ENCODE measurements at regions not wholly inside any gene's neighbourhood (a gene's known extent, or its start where the extent isn't known, plus 50 kb on each side); places are given as distances from the start of the nearest gene placed in this dataset.

DNA sequence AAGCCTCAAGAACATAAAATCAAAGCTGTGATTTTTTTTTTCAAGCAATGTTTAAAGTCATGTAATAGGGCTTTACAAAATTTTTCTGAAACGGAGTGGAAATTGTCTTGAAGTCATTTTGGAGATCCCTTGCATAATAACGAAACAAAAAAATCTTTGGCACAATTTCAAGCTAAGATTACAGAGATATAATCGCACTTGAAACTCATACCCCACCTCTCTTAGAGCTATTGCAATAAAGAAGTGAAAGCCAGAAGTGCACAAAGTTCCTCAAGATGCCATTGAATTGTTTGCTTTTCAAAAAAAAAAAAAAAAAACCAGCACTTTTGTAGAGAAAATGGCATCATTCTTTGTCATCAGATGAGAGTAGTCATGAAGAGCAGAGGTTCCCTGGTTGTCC lies 152.3 kb downstream of the PAX3 start:
- in situ Hi-C loops (cut with MboI; ENCODE audit: low sequenced_read_pairs), result no loop called here

DNA sequence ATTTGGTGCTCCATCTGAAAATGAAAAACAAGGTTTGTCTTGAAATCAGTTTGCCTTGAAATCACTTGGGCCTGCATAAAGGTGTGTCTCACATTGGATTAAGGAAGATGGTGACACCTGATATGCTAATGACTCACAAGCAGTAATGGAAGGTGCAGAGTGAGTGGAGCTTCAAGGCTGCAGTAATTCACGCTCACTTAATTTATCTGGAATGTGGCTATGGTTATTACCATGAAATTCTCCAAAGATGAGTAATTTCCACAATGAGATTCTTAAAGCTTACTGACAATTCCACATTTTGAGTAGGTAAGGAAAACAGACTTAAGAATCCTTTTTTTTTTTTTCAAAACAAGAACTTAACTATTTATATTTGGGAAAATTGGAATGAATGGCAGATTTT lies 156.8 kb downstream of the PAX3 start:
- in situ Hi-C loops (cut with MboI; ENCODE audit: low sequenced_read_pairs), result no loop called here

DNA sequence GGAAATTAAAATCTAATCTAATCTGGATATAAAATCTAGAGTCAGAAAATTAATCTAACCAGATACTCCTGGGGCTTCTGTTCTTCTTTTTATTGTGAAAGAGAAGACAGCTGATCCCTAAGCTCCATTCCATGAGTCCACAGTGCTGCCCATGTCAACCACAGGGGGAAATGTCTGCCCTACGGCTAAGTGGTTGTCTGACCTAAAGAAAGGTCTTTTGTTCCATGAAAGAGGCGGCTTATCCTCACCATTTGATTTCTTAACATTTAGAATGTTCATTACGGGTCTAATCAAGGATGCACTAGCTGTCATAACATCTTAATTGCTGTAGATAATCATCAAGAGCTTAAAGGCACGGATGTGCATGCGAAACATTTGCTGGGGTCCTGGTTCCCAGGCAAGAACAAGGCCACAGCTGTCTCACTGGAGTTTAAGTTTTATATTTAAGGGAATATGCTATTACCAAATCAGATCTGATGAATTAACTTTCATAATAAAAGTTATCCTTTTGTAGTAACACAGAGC lies 162.6 kb downstream of the PAX3 start:
- in situ Hi-C loops (cut with MboI; ENCODE audit: low sequenced_read_pairs), result no loop called here

DNA sequence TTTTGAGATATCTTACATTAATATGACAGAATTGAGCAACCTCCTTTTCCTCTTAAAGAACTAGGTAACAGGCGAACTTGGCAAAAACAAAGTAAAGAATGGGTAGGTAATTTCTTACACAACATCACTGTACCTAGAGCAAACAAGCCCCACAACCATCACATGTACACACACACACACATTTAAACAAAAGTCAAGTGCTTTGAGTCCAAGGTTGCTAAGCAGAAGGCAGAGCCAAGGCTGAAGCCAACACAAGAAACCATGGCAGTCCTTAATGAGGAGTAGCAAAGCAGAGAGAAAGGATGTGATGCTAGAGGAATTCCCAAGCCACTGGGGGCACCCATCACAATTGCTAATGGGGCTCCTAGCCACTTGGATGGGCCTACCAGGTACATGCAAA lies 164.1 kb downstream of the PAX3 start:
- in situ Hi-C loops (cut with MboI; ENCODE audit: low sequenced_read_pairs), result no loop called here

DNA sequence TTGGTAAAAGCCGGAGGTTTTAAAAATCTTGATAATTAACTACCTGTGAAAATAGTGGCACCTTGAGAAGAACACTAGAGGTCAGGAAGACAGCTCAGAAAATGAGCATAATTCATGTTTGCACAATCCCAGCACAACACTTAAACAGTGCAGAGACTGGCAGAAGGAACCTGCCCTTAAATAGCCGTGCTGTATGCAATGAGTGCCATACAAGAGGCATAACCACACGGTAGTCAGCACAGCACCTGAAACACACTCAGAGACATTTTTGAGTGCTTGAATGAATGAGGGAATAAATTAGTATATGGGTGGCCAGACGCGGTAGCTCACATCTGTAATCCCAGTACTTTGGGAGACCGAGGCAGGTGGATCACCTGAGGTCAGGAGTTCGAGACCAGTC lies 164.9 kb downstream of the PAX3 start:
- in situ Hi-C loops (cut with MboI; ENCODE audit: low sequenced_read_pairs), result no loop called here

DNA sequence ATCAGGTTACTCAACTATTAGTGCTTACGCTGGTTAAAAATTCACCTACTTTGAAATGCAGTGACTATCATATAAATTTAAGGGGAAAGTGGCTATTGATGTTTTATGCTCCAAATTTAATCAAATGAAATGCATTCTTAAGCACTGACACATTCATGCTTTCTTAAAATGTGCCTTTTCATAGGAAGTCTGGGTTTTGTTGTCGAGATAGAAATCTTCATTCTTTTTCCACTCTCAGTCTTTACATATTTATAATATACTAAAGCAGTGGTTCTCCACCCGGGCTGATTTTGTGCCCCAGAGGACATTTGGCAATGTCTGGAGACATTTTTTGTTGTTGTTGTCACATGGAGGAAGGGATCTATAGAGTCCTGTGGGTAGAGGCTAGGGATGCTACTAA lies 167.9 kb downstream of the PAX3 start:
- in situ Hi-C loops (cut with MboI; ENCODE audit: low sequenced_read_pairs), result no loop called here

DNA sequence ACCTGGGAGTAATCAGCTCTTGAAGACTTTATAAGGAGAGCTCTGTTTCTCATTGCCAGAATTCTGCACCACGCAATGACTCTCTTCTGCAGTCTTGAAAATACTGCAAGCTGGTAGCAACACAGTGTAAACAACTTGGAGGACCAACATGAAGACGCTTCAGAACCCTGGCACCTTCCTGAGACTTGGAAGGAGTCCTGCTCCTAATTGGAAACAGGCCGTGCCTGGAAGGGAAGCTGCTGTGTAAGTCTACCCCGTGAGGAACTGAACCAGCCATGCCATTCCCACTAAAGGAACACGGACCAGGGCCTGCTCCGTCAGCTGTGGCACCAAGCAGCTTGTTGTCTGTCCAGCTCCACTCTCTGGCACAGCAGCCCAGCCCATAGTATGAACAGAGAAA lies 171.1 kb downstream of the PAX3 start:
- in situ Hi-C loops (cut with MboI; ENCODE audit: low sequenced_read_pairs), result no loop called here

DNA sequence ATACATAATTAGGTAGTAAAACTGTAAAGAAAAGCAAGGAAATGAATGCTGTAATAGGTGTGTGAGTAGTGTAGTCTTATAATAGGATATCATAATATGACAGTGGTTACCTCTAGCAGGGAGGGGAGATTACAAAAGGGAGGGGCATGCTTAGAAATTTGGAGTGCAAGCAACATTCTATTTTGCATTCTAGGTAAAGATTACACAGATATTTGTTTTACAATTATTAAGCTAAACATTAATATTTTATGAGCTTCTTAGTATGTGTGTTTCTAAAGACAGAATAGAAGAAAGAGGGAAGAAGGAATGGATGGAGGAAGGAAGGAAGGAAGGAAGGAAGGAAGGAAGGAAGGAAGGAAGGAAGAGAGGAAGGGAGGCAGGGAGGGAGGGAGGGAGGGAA lies 177.9 kb downstream of the PAX3 start:
- in situ Hi-C loops (cut with MboI; ENCODE audit: low sequenced_read_pairs), result no loop called here

DNA sequence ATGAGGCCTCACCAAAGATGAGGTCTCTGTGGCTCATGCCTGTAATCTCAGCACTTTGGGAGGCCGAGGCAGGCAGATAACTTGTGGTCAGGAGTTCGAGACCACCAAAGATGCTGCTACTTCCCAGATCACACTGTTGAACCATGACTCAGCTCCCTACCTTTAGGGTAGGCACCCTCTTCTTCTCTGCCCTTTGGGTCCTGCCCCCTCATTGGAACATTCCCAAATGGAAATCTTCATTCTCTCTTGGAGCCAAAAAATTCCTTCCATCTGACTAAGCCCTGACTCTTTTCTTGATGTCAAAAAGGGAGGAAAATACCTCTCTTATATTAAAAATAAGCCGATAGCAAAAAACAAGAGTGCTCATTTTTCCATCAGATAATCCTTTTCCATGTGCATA lies 183.5 kb downstream of the PAX3 start:
- in situ Hi-C loops (cut with MboI; ENCODE audit: low sequenced_read_pairs), result no loop called here

DNA sequence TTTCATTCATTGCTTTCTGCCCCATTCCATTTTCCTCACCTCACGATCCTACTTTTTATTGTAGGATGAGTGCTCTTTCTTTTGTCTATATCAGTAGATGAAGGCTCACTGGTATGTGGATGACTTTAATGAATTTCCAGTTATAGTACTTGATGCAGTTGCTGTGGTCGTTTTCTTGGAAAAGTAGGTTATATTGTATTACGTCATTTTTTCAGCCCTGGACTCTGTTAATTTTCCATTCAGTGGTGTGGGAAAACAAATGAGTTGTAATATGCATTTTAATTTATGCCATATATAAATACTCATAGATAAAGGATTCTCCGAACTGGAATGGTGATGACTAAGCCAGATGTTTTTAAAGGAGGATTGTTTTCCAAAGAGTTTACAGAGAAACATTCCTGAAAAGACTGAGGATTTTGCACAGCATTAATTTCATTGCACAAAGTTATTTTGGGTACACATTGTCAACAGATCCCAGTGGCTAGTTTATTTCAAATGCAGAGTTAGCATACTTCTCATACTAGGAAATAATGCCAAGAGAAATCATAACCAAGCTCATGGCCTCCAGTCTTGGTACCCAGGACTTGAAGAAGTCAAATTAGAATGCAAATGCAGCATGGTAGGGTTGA lies 189.7 kb downstream of the PAX3 start:
- in situ Hi-C loops (cut with MboI; ENCODE audit: low sequenced_read_pairs), result no loop called here

DNA sequence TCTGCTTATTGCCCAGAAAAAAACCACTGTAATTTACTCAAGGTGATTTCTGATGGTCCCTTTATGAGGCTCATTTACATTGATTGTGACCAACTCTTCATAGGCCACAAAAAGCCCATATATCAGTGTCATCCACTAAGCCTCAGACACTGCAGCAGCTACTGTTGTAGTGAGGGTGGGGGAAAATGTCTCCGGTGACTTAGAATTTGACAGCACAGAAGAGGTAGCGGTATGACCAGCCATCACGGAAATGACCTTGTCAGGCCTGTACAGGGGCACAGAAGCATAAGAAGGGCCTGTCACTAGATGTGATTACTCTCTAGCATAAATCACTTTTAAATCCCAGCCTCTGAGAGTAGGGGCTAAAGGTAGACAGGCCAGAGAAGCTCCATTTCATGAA lies 190.3 kb downstream of the PAX3 start:
- in situ Hi-C loops (cut with MboI; ENCODE audit: low sequenced_read_pairs), result no loop called here

DNA sequence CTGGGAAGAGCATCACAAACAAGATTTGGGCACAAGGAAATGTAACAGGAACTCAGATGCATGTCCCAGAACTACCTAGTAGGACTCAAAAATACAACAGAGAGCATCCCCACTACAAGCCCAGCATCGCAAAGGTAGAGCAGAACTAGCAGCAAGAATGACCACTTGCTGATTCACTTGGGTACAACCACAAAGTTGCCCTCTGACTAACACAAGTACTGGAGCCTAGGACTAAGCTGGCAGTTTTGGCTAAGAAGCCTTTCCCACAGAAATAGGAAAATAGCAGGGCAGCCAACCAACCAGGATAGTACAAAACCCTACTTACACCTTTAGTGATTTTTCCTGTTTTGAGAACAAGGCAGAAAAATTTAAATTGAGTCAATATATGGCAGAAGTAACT lies 193.8 kb downstream of the PAX3 start:
- in situ Hi-C loops (cut with MboI; ENCODE audit: low sequenced_read_pairs), result no loop called here

DNA sequence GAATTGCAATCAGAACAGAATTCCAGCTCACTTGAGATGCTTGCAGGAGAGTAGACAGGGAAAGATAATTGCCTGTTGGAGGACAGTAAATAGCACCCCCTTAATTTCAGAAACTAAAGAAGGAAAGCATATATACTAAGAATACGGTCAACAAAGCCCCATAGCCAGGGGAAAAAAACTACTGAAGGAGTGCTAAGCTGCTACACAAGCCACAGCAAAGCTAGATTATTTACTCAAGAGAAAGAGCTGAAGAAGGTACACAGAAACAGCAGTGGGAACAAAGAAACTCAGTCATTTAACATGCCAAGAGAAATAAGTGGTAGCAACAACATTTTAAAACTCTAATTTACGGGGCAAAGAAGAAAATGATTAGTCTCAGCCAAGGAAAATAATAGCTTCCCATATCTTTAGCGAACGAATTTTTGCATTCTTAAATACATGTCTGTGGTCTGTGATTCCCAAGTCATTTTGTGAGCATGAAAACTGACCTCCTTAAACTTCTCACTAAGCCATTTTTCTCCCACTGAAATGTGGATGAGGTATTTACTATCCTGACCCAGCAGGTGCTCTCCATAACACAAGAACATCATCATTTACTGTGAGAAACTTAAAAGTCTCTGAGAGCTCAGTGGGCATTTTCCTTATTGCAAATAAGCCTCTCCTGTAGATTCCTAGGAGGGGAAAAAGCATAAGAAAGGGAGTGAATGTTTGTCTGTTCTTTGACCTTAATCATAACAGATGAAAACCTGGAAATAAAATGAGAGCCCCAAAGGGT lies 196.0 kb downstream of the PAX3 start:
- in situ Hi-C loops (cut with MboI; ENCODE audit: low sequenced_read_pairs), result no loop called here

DNA sequence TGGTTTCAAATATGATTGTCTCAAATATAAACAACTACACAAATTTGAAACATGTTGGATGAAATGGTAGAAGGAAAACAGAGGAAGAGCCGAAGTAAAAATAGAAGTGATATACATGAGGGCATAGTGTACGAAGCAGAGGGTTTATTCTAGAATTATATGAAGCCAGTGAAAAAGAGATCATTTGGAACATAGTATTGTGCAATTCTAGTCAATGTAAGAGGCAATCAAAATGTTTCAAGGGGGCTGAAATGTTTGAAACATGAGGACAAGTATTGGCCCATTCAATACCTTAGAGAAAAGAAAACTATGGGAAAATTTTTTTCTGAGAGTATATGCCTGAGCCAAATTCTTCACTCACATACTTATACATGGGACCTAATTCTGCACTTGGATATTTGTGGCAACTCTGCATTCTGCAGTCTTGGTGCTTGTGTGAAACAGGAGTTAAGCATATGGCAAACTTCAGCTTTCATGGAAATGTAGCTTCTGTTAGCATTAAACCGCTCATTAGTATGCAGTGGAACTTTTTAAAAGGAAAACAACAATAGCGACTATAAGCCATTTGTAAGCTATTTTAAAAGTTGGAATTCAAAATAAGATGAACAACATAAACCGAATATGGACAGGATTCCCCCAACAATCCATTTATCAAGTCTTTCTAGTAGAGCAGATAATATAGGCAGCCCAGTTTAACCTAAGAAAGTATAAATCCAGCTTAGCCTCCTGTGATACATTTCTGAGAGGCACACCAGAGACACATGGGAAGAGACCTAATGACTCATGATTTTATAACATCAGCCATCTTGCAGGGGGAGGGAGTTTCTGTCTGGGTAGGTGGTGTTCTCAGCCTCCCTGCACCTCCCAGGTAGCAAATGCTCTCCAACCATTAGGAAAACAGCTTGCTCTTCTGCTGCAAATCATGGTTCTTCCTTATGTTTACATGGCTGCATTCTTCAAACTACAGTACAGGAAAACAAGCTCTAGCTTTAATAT lies 197.8 kb downstream of the PAX3 start:
- in situ Hi-C loops (cut with MboI; ENCODE audit: low sequenced_read_pairs), result no loop called here

DNA sequence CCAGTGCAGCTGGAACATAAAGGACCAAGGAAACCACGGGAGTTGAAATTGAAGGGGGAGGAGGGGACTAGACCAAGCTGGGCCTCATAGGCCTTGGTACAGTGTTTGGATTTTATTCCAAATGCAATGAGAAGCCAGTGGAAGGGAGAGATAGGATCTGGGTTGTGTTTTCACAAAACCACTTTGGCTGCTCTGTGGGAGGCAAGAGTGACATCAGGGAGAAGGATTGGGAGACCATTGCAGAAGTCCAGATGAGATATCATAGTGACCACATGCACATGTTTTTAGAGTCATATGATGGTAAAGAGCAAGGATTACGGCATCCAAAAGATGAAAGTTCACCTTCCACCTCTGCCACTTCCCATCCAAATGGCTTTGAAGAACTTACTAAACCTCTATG lies 210.2 kb downstream of the PAX3 start:
- in situ Hi-C loops (cut with MboI; ENCODE audit: low sequenced_read_pairs), result no loop called here

DNA sequence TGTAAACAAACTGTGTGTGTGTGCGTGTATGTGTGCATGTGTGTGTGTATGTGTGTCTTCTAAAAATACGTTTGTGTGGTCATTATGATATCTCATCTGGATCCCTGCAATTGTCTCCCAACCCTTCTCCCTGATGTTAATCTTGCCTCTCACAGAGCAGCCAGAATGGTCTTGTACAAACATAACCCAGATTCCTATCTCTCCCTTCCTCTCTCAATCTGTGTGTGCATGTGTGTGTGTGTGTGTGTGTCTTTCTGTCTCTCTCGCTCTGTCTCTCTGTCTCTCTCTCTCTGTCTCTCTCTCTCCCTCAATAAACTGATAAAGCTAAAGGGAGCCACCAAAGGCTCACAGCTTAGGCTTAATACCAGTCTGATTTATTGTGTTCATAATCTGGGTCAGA lies 210.8 kb downstream of the PAX3 start:
- in situ Hi-C loops (cut with MboI; ENCODE audit: low sequenced_read_pairs), result no loop called here

DNA sequence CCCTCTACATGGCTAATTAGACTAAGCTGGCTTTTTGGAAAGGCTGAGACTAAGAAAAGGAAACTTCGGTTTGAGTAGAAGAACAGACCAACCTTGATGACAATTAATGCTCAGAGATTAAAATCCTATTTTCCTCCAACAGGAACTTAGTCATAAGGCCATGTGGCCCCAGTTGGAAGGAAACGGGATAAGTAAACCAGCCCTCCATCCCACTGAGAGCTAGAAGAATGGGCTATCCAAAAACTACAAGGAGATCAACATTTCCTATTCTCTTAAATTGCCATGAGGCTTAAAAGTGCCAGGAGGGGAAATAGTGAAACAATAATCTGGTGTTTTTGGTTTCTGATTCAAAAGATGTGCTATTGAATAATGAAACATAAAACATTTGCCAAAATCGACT lies 216.6 kb downstream of the PAX3 start:
- in situ Hi-C loops (cut with MboI; ENCODE audit: low sequenced_read_pairs), result no loop called here

DNA sequence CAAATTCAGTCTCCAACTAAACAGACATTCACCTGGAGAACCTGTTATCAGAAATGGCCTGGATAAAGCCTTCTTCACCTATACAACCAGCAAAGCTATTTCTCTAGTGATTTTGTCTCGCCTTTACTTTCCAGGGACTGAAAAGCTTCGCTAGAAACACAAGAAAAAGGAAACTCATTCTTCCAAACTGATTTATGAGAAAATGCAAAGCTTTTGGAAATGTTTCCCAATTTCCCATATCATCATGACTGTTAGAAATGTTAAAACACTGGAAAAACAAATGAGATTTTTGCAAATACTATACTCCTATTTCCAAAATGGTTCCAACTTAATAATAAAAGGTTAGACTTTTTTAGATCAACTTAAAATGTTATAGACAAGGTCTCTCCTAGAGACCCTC lies 218.7 kb downstream of the PAX3 start:
- in situ Hi-C loops (cut with MboI; ENCODE audit: low sequenced_read_pairs), result no loop called here

DNA sequence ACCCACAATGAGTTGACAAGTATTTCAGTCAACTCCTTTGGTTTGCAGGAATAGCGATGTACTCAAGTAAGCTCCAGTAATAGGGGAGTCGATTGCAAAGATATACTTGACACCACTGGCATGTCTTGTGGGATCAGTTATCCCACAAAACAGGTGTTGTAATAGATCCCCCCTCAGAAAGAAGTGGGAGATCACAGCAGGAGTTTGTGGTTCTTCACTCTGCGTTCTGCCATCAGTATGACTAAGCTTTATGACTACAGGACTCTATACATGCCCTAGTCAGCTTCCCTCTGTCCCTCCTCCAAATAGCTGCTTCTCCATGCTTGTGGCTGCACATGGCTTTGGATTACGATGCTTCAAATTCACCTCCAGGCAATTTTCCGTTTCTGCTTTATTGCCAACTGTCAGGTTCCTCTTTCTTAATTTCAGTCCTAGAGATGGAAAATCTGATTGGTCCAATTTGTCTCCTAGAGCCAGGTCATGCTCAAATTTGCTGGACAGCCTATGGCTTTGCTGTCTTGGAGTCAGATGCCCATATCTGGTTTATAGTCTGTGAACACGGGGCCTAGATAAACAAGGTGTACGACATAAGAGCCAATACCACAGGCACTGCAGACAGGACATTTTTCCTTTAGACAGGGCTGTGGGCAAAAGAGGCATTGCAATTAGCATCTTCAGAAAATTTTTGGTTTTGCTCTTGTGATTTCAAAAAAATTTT lies 221.7 kb downstream of the PAX3 start:
- in situ Hi-C loops (cut with MboI; ENCODE audit: low sequenced_read_pairs), result no loop called here

DNA sequence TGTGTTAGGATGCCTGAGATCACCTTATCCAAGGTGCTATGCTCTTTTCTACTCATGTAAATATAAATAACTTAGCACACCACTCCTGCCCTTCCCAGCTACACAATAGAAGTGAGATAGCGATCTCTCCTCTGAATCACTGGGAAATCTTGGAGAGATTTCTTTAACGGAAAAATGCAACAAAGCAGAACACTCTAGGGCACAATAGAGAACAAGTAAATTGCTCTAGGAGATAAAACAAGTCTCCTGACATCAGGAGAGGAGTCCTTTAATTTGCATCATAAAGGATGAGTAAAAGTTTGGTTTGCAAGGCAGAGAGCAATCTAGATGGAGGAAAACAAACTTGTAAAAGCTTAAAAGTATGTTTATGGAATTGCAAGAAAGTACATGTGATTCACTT lies 224.1 kb downstream of the PAX3 start:
- in situ Hi-C loops (cut with MboI; ENCODE audit: low sequenced_read_pairs), result loop anchor here (25.0 kb wide), 1 partner anchor 488 kb away; no protein-coding TSS in a partner anchor

DNA sequence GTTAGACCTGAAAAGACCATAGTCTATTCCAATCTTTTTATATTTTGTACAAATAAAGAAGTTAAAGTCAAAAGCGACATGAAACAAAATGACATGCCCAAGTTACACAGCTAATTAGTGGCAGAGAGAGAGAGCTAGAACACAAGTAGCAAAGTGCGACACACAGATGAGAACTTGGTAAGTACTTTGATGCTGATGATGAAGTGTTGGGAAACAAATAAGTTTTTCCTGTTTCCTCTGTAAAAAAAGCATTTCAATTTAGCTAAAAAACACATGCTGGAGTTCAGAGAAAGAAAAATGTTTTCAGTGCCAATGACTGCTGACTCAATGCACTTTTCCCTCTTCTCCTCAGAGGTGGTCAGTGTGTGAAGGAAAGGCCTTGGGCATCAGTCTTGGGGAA lies 226.9 kb downstream of the PAX3 start:
- in situ Hi-C loops (cut with MboI; ENCODE audit: low sequenced_read_pairs), result loop anchor here (25.0 kb wide), 1 partner anchor 490 kb away; no protein-coding TSS in a partner anchor
